ENCODE measurements at regions not wholly inside any gene's neighbourhood (a gene's known extent, or its start where the extent isn't known, plus 50 kb on each side); places are given as distances from the start of the nearest gene placed in this dataset.

DNA sequence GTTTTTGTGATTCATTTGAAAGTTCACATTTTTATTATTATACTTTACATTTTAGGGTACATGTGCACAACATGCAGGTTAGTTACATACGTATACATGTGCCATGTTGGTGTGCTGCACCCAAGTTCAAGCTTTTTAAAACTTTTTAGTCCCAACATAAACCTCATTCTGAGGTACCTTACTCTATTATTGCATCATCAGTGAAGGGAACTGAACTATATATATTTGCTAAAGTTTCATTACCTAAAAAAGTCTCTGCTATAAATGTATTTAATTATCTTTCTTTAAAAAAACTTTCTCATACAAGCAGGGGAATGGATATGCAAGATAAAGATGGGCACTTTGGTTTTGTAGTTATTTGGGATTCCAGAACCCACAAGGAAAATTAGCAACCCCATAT lies 931.4 kb upstream of the ADGRL2 start:
- H3K4me3 ChIP-seq, result no peak overlapping the region
- H3K9me3 ChIP-seq, result no peaks in the 10 kb centered on the region
- H3K27me3 ChIP-seq, result no peaks in the 10 kb centered on the region
- intact Hi-C loops (cut with DNase I; ENCODE audit: low total_unique reads), result no loop called here
- H3K4me1 ChIP-seq, result no peaks in the 10 kb centered on the region
- no peaks in the 10 kb centered on the region for H3K36me3 ChIP-seq (ENCODE audit: low read depth, missing control alignments)
- H3K27ac ChIP-seq, result no peak overlapping the region
- DNase-seq, result no peak
- WGBS, 2 donors, result 83 to 98% methylated on average over 1 of the region's 1 CpG
- TF ChIP-seq, protein P1, sequence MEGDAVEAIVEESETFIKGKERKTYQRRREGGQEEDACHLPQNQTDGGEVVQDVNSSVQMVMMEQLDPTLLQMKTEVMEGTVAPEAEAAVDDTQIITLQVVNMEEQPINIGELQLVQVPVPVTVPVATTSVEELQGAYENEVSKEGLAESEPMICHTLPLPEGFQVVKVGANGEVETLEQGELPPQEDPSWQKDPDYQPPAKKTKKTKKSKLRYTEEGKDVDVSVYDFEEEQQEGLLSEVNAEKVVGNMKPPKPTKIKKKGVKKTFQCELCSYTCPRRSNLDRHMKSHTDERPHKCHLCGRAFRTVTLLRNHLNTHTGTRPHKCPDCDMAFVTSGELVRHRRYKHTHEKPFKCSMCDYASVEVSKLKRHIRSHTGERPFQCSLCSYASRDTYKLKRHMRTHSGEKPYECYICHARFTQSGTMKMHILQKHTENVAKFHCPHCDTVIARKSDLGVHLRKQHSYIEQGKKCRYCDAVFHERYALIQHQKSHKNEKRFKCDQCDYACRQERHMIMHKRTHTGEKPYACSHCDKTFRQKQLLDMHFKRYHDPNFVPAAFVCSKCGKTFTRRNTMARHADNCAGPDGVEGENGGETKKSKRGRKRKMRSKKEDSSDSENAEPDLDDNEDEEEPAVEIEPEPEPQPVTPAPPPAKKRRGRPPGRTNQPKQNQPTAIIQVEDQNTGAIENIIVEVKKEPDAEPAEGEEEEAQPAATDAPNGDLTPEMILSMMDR (IDR thresholded peaks at IDR 0.05), result no peak
- TF ChIP-seq POLR2A (IDR thresholded peaks at IDR 0.05), result no peak

DNA sequence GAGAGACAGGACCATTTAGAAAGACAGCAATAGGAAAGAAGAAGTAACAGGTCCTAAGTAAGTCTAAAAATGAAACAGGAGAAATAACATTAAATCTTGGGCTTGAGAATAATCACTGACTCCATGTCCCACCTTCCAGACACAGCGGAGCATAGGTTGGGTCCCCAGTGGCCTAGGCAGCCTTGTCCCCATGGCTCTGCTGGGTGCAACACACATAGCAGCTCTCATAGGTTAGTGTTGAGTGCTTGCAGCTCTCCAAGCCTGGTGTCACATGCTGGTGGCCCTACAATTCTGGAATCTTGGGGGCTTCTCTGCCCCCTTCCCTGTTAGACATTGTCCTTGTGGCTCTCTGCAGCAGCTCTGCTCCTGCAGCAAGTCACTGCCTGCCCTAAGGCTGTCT lies 952.8 kb upstream of the ADGRL2 start:
- Histone ChIP-seq H3K27me3 (no peaks in the 10 kb centered on the region), H3K36me3 (ENCODE audit: low read depth, missing control alignments) (no peaks in the 10 kb centered on the region), H3K27ac (no peak overlapping the region), H3K9me3 (no peaks in the 10 kb centered on the region), H3K4me3 (no peak overlapping the region), H3K4me1 (no peaks in the 10 kb centered on the region)
- no peak for DNase-seq
- TF ChIP-seq POLR2A (IDR thresholded peaks at IDR 0.05), result no peak
- TF ChIP-seq, protein P1 (IDR thresholded peaks at IDR 0.05), result no peak
- WGBS, 2 donors, result 95 to 100% methylated on average over 1 of the region's 1 CpG
- intact Hi-C loops (cut with DNase I; ENCODE audit: low total_unique reads), result no loop called here

DNA sequence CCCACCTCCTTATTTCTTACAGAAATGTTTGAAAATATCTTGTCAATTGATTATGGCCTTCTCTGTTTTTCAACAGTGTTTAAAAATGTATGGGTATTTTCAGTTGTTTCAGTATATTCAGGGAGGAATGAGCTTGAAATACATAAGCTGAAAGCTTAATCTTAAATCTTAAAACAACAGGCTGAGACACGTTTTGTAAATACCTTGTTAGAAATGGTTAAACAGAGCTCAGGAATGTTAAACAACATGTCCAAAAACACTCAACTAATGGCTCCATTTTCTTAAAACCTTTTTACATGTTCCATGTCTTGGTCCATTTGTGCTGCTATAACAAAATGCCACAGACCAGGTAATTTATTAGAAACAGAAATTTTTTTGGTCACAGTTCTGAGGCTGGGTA lies 953.8 kb upstream of the ADGRL2 start:
- no peak overlapping the region for H3K4me3 ChIP-seq
- intact Hi-C loops (cut with DNase I; ENCODE audit: low total_unique reads), result no loop called here
- TF ChIP-seq POLR2A (IDR thresholded peaks at IDR 0.05), result no peak
- no peak overlapping the region for H3K27ac ChIP-seq
- 79% methylated on average over 1 of the region's 1 CpG for WGBS, 2 donors
- no peaks in the 10 kb centered on the region for H3K36me3 ChIP-seq (ENCODE audit: low read depth, missing control alignments)
- no peaks in the 10 kb centered on the region for H3K4me1 ChIP-seq
- no peaks in the 10 kb centered on the region for H3K27me3 ChIP-seq
- no peak for DNase-seq
- no peaks in the 10 kb centered on the region for H3K9me3 ChIP-seq

DNA sequence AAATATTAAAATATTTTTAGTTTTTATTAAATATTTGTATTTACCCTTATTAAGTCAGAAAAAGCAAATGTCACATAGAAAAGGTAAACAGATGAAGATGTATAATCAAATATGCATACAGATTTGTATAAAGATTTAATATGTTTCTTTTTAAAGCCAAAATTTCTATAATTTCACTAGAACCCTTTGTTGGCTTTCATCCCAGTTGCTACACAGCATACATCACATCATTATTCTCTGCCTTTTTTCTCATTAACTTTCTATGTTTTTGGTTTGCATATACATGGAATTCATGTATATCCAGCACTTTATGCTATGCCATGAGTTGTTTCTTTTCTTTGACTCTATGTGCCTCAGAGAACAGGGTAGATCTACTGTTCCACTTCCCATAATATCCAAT lies 957.9 kb upstream of the ADGRL2 start:
- Histone ChIP-seq H3K27me3 (no peaks in the 10 kb centered on the region), H3K27ac (no peak overlapping the region), H3K4me1 (no peaks in the 10 kb centered on the region), H3K4me3 (no peak overlapping the region), H3K36me3 (ENCODE audit: low read depth, missing control alignments) (no peaks in the 10 kb centered on the region), H3K9me3 (no peaks in the 10 kb centered on the region)
- intact Hi-C loops (cut with DNase I; ENCODE audit: low total_unique reads), result no loop called here
- no peak for DNase-seq
- TF ChIP-seq POLR2A (IDR thresholded peaks at IDR 0.05), result no peak
- TF ChIP-seq, protein P1 (IDR thresholded peaks at IDR 0.05), result no peak

DNA sequence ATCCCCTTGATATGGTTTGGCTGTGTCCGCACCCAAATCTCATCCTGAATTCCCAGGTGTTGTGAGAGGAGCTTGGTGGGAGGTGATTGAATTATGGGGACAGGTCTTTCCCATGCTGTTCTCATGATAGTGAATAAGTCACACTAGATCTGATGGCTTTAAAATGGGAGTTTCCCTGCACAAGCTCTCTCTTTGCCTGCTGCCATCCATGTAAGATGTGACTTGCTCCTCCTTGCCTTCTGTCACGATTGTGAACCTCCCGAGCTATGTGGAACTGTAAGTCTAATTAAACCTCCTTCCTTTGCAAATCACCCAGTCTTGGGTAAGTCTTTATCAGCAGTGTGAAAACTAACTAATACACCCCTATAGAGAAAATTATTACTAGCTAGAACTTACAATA lies 959.5 kb upstream of the ADGRL2 start:
- WGBS, 2 donors, result 86 to 92% methylated on average over 3 of the region's 3 CpGs
- intact Hi-C loops (cut with DNase I; ENCODE audit: low total_unique reads), result no loop called here
- no peak overlapping the region for H3K27ac ChIP-seq
- H3K4me3 ChIP-seq, result no peak overlapping the region
- H3K9me3 ChIP-seq, result no peaks in the 10 kb centered on the region
- DNase-seq, result no peak
- no peaks in the 10 kb centered on the region for H3K27me3 ChIP-seq
- TF ChIP-seq POLR2A (IDR thresholded peaks at IDR 0.05), result no peak
- TF ChIP-seq, protein P1 (IDR thresholded peaks at IDR 0.05), result no peak
- no peaks in the 10 kb centered on the region for H3K4me1 ChIP-seq
- H3K36me3 ChIP-seq (ENCODE audit: low read depth, missing control alignments), result no peaks in the 10 kb centered on the region
